ENCODE measurements at regions not wholly inside any gene's neighbourhood (a gene's known extent, or its start where the extent isn't known, plus 50 kb on each side); places are given as distances from the start of the nearest gene placed in this dataset.

DNA sequence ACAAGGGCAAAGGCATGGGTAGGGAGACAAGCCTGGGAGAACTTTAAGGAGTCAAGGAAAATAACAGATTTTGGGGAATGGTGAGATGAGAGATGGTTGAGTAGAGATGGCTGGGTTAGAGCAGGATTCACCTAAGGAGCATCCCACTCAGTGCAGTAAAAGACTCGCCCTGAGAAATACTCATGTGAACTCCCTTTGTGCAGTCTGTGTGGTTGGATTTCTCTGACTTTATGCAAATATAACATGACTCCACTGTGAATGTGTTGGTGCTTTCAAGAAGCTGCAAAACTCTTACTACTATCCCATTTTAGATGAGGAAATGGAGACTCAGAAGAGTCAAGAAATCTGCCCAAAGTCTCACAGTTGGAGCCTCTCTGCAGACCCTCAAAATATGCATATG is 129.8 kb upstream of the LIMCH1 start:
- intact Hi-C loops (cut with DNase I), result no loop called here
- H3K27ac ChIP-seq (ENCODE audit: low read depth in 2 of 2, low read length in 2 of 2), result no peak overlapping the region
- H3K36me3 ChIP-seq (ENCODE audit: control insufficient read depth in 2 of 3, insufficient read depth in 3 of 3, low read length in 3 of 3), result no peaks in the 10 kb centered on the region
- no peaks in the 10 kb centered on the region for H3K9me3 ChIP-seq (ENCODE audit: control insufficient read depth in 2 of 3, insufficient read depth in 1 of 3, low read length in 3 of 3)
- no peak overlapping the region for H3K9ac ChIP-seq (ENCODE audit: low read length in 3 of 3)
- TF ChIP-seq, protein P1, sequence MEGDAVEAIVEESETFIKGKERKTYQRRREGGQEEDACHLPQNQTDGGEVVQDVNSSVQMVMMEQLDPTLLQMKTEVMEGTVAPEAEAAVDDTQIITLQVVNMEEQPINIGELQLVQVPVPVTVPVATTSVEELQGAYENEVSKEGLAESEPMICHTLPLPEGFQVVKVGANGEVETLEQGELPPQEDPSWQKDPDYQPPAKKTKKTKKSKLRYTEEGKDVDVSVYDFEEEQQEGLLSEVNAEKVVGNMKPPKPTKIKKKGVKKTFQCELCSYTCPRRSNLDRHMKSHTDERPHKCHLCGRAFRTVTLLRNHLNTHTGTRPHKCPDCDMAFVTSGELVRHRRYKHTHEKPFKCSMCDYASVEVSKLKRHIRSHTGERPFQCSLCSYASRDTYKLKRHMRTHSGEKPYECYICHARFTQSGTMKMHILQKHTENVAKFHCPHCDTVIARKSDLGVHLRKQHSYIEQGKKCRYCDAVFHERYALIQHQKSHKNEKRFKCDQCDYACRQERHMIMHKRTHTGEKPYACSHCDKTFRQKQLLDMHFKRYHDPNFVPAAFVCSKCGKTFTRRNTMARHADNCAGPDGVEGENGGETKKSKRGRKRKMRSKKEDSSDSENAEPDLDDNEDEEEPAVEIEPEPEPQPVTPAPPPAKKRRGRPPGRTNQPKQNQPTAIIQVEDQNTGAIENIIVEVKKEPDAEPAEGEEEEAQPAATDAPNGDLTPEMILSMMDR (IDR thresholded peaks at IDR 0.05; ENCODE audit: borderline replicate concordance, extremely low read depth, insufficient read depth), result no peak
- FAIRE-seq, result no peak
- H3K4me1 ChIP-seq (ENCODE audit: control insufficient read depth in 2 of 3, insufficient read depth in 2 of 3, low read depth in 1 of 3, low read length in 3 of 3), result peaks cover 0 to 9% (median 0%) of the 10 kb centered on the region in 3 donors
- H3K4me3 ChIP-seq (ENCODE audit: low read length in 3 of 3), result no peak overlapping the region
- no peaks in the 10 kb centered on the region for H3K27me3 ChIP-seq (ENCODE audit: control insufficient read depth, insufficient read depth, low read length)
- no peak for DNase-seq

DNA sequence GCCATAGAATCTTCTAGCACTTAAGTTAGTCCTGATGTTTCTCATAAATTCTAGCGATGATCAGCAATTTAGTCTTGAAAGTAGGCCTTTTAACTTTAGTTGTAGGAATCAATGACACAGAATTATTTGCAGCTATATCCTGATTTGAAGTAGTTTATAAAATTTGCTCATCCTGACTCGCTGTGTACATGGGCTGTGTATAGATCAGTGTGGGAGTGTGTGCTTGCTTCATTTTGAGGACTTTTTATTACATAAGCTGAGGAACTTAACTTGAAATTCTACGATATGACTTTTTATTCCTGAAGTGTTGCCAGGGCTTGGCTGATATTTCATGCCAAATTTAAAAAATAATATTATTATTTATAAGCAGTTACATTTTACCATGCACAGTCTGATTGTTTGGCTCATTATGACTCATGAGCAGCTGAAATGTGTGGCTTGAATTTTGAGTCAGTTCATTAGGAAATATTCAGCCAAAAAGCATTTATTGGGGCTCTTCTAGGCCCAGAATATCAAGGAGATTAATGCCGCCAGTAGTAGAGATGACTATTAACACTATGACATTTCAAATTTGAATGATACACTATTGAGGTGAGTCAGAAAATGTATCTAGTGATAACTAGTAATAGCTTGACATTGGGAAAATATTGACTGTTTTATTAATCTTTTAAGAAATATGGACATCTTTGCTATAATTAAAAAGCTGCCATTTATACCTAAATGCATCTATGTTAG is 128.9 kb upstream of the LIMCH1 start:
- FAIRE-seq (no peak), DNase-seq (no peak)
- no peak overlapping the region for H3K4me3 ChIP-seq (ENCODE audit: low read length in 3 of 3)
- no peaks in the 10 kb centered on the region for H3K36me3 ChIP-seq (ENCODE audit: control insufficient read depth in 2 of 3, insufficient read depth in 3 of 3, low read length in 3 of 3)
- no peak overlapping the region for H3K27ac ChIP-seq (ENCODE audit: low read depth in 2 of 2, low read length in 2 of 2)
- TF ChIP-seq, protein P1 (IDR thresholded peaks at IDR 0.05; ENCODE audit: borderline replicate concordance, extremely low read depth, insufficient read depth), result no peak
- H3K4me1 ChIP-seq (ENCODE audit: control insufficient read depth in 2 of 3, insufficient read depth in 2 of 3, low read depth in 1 of 3, low read length in 3 of 3), result peaks cover 0 to 9% (median 0%) of the 10 kb centered on the region in 3 donors
- no peaks in the 10 kb centered on the region for H3K27me3 ChIP-seq (ENCODE audit: control insufficient read depth, insufficient read depth, low read length)
- H3K9me3 ChIP-seq (ENCODE audit: control insufficient read depth in 2 of 3, insufficient read depth in 1 of 3, low read length in 3 of 3), result no peaks in the 10 kb centered on the region
- intact Hi-C loops (cut with DNase I), result no loop called here
- H3K9ac ChIP-seq (ENCODE audit: low read length in 3 of 3), result no peak overlapping the region

DNA sequence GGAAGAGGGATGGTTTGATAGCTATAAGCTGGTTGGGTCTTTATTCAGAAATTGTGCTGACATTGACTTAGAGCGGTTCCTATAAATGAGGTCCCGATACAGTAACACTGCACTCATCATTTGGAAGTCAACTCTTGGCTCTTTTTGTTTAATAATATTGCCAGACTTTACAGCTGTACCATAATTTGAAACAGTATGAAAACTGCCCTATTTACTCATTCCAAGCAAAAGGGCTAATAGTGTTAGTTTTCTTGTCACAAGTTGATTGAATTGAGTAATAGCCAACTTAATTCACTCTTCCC is 128.4 kb upstream of the LIMCH1 start:
- DNase-seq, result no peak
- TF ChIP-seq, protein P1 (IDR thresholded peaks at IDR 0.05; ENCODE audit: borderline replicate concordance, extremely low read depth, insufficient read depth), result no peak
- Histone ChIP-seq H3K36me3 (ENCODE audit: control insufficient read depth in 2 of 3, insufficient read depth in 3 of 3, low read length in 3 of 3) (no peaks in the 10 kb centered on the region), H3K9ac (ENCODE audit: low read length in 3 of 3) (no peak overlapping the region), H3K9me3 (ENCODE audit: control insufficient read depth in 2 of 3, insufficient read depth in 1 of 3, low read length in 3 of 3) (no peaks in the 10 kb centered on the region), H3K4me3 (ENCODE audit: low read length in 3 of 3) (no peak overlapping the region), H3K27ac (ENCODE audit: low read depth in 2 of 2, low read length in 2 of 2) (no peak overlapping the region), H3K4me1 (ENCODE audit: control insufficient read depth in 2 of 3, insufficient read depth in 2 of 3, low read depth in 1 of 3, low read length in 3 of 3) (peaks cover 0 to 9% (median 0%) of the 10 kb centered on the region in 3 donors), H3K27me3 (ENCODE audit: control insufficient read depth, insufficient read depth, low read length) (no peaks in the 10 kb centered on the region)
- no peak for FAIRE-seq
- intact Hi-C loops (cut with DNase I), result no loop called here

DNA sequence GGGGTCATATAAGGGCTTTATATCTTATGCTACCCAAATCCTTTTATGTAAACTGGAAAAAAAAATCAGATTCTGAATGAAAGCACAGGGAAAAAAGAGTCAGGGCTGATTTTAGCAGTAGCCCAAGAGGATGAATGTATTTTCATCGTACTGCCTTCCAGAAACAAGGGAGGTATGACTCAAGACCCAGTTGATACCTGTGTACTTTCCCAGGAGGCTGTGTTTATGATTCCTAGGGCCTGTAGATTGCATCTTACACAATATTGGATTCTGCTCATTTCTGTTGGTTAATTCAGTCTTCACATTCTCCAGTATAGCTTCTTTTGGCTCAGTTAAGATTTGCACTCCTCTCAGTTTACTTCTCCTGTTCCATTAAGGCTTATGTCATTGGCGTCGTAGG is 127.9 kb upstream of the LIMCH1 start:
- Histone ChIP-seq H3K27ac (ENCODE audit: low read depth in 2 of 2, low read length in 2 of 2) (no peak overlapping the region), H3K9ac (ENCODE audit: low read length in 3 of 3) (no peak overlapping the region), H3K4me1 (ENCODE audit: control insufficient read depth in 2 of 3, insufficient read depth in 2 of 3, low read depth in 1 of 3, low read length in 3 of 3) (peaks cover 0 to 9% (median 0%) of the 10 kb centered on the region in 3 donors), H3K4me3 (ENCODE audit: low read length in 3 of 3) (no peak overlapping the region), H3K27me3 (ENCODE audit: control insufficient read depth, insufficient read depth, low read length) (no peaks in the 10 kb centered on the region), H3K36me3 (ENCODE audit: control insufficient read depth in 2 of 3, insufficient read depth in 3 of 3, low read length in 3 of 3) (no peaks in the 10 kb centered on the region), H3K9me3 (ENCODE audit: control insufficient read depth in 2 of 3, insufficient read depth in 1 of 3, low read length in 3 of 3) (no peaks in the 10 kb centered on the region)
- TF ChIP-seq, protein P1 (IDR thresholded peaks at IDR 0.05; ENCODE audit: borderline replicate concordance, extremely low read depth, insufficient read depth), result no peak
- intact Hi-C loops (cut with DNase I), result no loop called here
- FAIRE-seq, result no peak
- no peak for DNase-seq

Data from kidney (tissue), 13 donors.